Ectodermal cell (in vitro differentiated cells): ENCODE measurements at regions not wholly inside any gene's neighbourhood (a gene's known extent, or its start where the extent isn't known, plus 50 kb on each side); places are given as distances from the start of the nearest gene placed in this dataset.

Experiments used
- H3K27ac ChIP-seq: 2 replicates; pipeline ENCODE4 v1.7.0; 2013; ENCODE audit warnings: mild to moderate bottlenecking, low read depth, low read length; ENCODE audit not compliant: insufficient read depth, poor library complexity, severe bottlenecking
- H3K27me3 ChIP-seq: 2 replicates; pipeline ENCODE4 v1.7.0; 2013; ENCODE audit warnings: mild to moderate bottlenecking, low read length; ENCODE audit not compliant: insufficient read depth, control insufficient read depth, poor library complexity, severe bottlenecking
- H3K36me3 ChIP-seq: one replicate; pipeline ENCODE4 v1.7.0; 2013; ENCODE audit warnings: low read length; ENCODE audit not compliant: control insufficient read depth, insufficient read depth
- H3K4me1 ChIP-seq: one replicate; pipeline ENCODE4 v1.7.0; 2013; ENCODE audit warnings: low read length; ENCODE audit not compliant: control insufficient read depth, insufficient read depth
- H3K4me3 ChIP-seq: 2 replicates; pipeline ENCODE4 v1.7.0; 2013; ENCODE audit warnings: low read depth, low read length, control low read depth; ENCODE audit not compliant: insufficient read depth
- H3K9me3 ChIP-seq: 2 replicates; pipeline ENCODE4 v1.7.0; 2013; ENCODE audit warnings: mild to moderate bottlenecking, low read length, moderate library complexity; ENCODE audit not compliant: control insufficient read depth
- WGBS, 2 experiments: methylation state at CpG; one replicate each; pipeline ENCODE4 v1.1.7; 2013; ENCODE audit warnings: missing lambda C conversion rate in 2 of 2; 5-methylcytosine and 5-hydroxymethylcytosine counted together

DNA sequence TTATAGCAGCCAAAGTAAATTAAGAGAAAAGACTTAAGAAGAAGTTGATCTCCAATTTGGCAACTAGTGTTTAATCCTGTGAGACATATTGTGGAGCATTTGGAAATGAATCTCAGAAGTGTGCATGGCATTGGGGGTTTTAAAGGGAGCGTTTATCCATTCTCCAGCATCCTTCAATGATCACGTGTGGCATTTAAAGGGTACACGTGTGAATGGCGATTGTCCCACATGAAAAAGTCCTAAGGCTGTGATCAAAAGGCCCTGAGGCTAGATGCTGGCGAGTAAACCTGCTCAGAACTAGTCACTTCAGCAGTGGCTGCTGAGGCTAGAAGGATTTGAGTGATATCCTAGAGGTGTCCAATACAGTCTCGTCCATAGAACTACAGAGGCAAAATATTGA lies 315.6 kb upstream of the CDH9 start:
- Histone ChIP-seq H3K36me3 (no peaks in the 10 kb centered on the region), H3K9me3 (no peaks in the 10 kb centered on the region), H3K4me3 (no peak overlapping the region), H3K27me3 (no peaks in the 10 kb centered on the region), H3K27ac (no peak overlapping the region), H3K4me1 (no peaks in the 10 kb centered on the region)
- whole genome bisulfite sequencing, 2 experiments, result 95 to 96% methylated on average over 6 of the region's 6 CpGs

DNA sequence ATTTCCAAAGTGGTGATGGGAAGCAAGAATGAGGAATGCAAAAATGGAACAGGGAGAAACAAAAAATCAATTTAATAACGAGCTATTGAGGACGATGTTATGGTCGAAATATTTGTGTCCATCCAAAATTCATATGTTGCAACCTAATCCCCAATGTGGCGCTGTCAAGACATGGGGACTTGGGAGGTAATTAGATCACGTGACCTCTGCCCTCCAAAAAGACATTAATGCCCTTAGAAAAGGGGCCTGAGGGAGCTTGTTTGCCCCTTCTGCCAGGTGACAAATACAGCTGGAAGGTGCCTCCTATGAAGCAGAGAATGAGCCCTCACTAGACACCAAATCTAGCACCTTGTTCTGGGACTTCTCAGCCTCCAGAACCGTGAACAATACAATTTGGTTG lies 315.2 kb upstream of the CDH9 start:
- Histone ChIP-seq H3K27me3 (no peaks in the 10 kb centered on the region), H3K4me3 (no peak overlapping the region), H3K36me3 (no peaks in the 10 kb centered on the region), H3K9me3 (no peaks in the 10 kb centered on the region), H3K27ac (no peak overlapping the region), H3K4me1 (no peaks in the 10 kb centered on the region)
- WGBS, 2 experiments, result 94 to 95% methylated on average over 5 to 6 of the region's 6 CpGs

DNA sequence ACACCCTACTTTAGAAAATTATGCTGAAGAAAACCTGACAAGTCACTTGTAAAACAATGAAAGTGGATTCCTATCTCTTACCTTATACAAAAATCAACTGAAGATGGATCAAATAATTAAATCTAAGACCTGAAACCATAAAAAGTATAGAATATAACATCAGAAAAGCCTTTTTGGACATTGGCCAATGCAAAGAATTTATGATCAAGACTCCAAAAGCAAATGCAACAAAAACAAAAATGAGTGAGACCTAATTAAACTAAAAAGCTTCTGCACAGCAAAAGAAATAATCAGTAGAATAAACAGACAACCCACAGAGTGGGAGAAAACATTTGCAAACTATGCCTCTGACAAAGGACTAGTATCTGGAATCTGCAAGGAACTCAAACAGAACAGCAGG lies 303.0 kb upstream of the CDH9 start:
- Histone ChIP-seq H3K4me3 (no peak overlapping the region), H3K9me3 (no peaks in the 10 kb centered on the region), H3K27me3 (no peaks in the 10 kb centered on the region), H3K4me1 (no peaks in the 10 kb centered on the region), H3K27ac (no peak overlapping the region), H3K36me3 (no peaks in the 10 kb centered on the region)

DNA sequence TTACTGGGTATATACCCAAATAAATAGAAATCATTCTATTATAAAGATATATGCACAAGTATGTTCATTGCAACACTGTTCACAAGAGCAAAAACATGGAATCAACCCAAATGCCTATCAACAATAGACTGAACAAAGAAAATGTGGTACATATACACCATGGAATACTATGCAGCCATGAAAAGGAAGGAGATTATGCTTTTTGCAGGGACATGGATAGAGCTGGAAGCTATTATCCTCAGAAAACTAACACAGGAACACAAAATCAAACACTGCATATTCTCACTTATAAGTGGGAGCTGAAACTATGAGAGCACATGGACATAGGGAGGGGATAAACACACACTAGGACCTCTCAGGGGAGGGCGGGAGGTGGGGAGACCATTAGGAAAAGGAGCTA lies 298.4 kb upstream of the CDH9 start:
- H3K9me3 ChIP-seq, result no peaks in the 10 kb centered on the region
- H3K27ac ChIP-seq, result no peak overlapping the region
- no peaks in the 10 kb centered on the region for H3K36me3 ChIP-seq
- no peak overlapping the region for H3K4me3 ChIP-seq
- H3K27me3 ChIP-seq, result no peaks in the 10 kb centered on the region
- no peaks in the 10 kb centered on the region for H3K4me1 ChIP-seq
- WGBS, 2 experiments, result 83 to 89% methylated on average over 1 of the region's 1 CpG

DNA sequence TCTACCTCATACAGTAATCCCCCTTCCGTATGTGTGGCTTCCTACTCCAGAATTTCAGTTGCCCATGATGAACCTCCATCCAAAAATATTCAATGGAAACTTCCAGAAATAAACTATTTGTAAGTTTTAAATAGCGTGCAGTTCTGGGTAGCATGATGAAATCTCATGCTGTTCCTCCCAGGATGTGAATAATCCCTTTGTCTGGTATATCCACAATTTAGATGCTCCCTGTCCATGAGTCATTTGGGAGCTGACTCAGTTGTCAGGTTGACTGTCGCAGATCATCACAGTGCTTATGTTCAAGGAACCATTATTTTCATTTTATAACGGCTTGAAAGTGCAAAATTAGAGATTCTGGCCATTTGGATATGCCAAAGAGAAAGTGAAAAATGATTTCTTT lies 290.1 kb upstream of the CDH9 start:
- H3K36me3 ChIP-seq, result no peaks in the 10 kb centered on the region
- no peaks in the 10 kb centered on the region for H3K9me3 ChIP-seq
- no peaks in the 10 kb centered on the region for H3K4me1 ChIP-seq
- no peak overlapping the region for H3K4me3 ChIP-seq
- WGBS, 2 experiments, result 92 to 95% methylated on average over 4 of the region's 4 CpGs
- H3K27ac ChIP-seq, result no peak overlapping the region
- no peaks in the 10 kb centered on the region for H3K27me3 ChIP-seq

DNA sequence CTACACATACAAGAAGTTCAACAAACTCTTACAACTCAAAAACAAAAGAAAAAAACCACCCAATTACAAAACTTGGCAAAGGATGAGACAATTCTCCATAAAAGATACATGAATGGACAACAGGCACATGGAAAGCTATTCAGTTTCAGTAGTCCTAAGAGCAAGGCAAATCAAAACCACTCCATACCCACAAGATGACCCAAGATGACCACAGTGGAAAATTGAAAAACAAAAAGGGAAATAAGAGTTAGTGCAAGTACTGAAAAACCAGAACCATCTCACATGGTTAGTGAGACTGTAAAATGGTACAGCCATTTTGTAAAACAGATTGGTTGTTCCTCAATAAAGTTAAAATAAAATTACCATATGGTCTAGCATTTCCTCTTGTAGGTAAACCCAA lies 287.1 kb upstream of the CDH9 start:
- Histone ChIP-seq H3K27ac (no peak overlapping the region), H3K9me3 (no peaks in the 10 kb centered on the region), H3K27me3 (no peaks in the 10 kb centered on the region), H3K36me3 (no peaks in the 10 kb centered on the region), H3K4me1 (no peaks in the 10 kb centered on the region), H3K4me3 (no peak overlapping the region)

DNA sequence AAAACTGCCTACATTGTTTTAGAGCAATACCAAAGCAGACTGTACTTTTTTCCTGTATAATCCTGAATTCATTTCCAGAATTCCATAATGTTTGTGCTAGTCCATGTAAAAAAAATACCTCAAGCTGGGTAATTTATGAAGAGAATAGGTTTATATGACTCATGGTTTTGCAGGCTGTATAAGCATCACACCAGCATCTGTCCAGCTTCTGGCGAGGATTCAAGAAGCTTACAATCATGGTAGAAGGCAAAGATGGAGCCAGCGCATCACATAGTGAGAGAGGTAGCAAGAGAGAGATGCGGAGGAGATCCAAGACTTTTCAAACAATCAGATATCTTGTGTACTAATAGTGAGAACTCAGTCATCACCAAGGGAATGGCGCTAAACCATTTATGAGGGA lies 280.3 kb upstream of the CDH9 start:
- H3K27ac ChIP-seq, result no peak overlapping the region

DNA sequence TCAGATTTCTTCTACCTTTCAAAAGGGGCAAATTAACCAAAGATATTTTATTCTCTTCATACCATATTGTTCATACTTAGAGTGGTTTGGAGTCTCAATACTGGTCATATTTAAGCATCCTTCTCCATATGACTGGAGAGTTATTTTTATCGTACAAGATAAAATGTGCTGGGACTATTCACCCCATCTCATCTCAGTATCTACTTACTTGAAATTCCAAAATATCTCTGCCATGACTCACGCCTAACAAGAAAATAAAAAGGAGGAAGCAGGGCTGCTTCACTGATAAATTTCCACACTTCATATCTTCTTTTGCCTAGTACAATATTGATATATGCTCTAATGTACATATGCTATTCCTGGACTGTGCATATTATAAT lies 277.9 kb upstream of the CDH9 start:
- no peak overlapping the region for H3K4me3 ChIP-seq
- no peaks in the 10 kb centered on the region for H3K36me3 ChIP-seq
- 93 to 100% methylated on average over 2 of the region's 2 CpGs for WGBS, 2 experiments
- H3K4me1 ChIP-seq, result peaks cover 6% of the 10 kb centered on the region
- H3K27ac ChIP-seq, result no peak overlapping the region
- H3K27me3 ChIP-seq, result no peaks in the 10 kb centered on the region
- no peaks in the 10 kb centered on the region for H3K9me3 ChIP-seq

More for the DNA sequence above, 280.3 kb upstream of the CDH9 start:
- Histone ChIP-seq H3K4me1 (peaks cover 6% of the 10 kb centered on the region), H3K4me3 (no peak overlapping the region), H3K36me3 (no peaks in the 10 kb centered on the region), H3K9me3 (no peaks in the 10 kb centered on the region), H3K27me3 (no peaks in the 10 kb centered on the region)
- WGBS, 2 experiments, result 91 to 93% methylated on average over 4 of the region's 4 CpGs

DNA sequence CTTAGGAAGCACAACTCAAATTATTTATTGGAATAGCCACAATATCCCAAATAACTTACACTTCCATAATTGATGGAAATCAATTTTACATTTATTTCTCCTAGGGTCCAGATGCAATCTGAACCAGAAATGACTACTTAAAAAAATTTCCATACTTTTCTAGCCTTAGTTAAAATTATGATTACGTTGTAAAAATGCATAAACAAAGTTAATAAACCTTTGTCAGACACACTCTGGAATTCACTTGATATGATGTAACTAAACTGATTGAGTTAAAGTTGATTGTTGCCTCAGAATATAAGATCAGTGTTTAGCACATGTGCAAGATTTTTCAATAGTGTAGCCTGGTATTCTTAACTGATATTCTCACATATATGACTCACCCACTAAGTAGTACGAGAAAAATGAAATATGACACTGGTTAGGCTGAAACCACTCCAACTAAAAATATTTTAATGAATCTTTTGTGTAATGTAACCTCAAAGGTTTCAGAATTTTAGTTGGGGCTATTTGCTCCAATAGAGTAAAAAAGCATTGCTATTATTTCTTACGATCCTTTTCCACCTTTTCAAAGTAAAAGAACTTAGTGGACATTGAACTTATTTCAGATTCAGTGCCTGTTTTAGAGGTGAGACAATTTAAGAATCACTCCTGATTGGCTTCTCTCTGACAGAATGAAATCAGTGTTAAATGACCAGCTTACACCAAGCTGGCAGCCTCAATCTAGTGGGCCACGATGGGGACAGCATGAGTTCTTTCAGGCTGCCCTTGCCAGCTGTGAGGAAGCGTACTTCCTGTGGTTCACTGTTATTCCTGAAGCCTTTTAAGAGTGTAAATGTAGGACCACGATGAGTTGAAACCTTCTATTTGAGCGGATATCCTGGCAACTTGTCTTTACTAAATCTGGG lies 277.2 kb upstream of the CDH9 start:
- Histone ChIP-seq H3K27me3 (no peaks in the 10 kb centered on the region), H3K4me3 (no peak overlapping the region), H3K27ac (no peak overlapping the region), H3K9me3 (no peaks in the 10 kb centered on the region), H3K4me1 (peaks cover 6% of the 10 kb centered on the region), H3K36me3 (no peaks in the 10 kb centered on the region)
- WGBS, 2 experiments, result 27% methylated on average over 5 to 6 of the region's 7 CpGs

DNA sequence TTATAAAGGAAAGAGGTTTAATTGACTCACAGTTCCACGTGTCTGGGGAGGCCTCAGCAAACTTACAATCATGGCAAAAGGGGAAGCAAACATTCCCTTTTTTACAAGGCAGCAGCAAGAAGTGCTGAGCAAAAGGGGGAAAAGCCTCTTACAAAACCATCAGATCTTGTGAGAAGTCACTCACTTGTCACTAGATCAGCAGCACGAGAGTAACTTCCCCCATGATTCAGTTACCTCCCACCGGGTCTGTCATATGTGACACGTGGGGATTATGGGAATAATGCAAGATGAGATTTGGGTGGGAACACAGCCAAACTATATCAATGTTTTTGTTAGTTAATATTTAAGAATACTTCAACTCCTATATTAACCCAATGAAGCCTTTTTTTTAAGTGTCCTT lies 275.2 kb upstream of the CDH9 start:
- no peak overlapping the region for H3K27ac ChIP-seq
- H3K4me1 ChIP-seq, result peaks cover 6% of the 10 kb centered on the region
- H3K9me3 ChIP-seq, result no peaks in the 10 kb centered on the region
- no peaks in the 10 kb centered on the region for H3K27me3 ChIP-seq
- 44 to 71% methylated on average over 1 to 2 of the region's 4 CpGs for WGBS, 2 experiments
- no peak overlapping the region for H3K4me3 ChIP-seq
- H3K36me3 ChIP-seq, result no peaks in the 10 kb centered on the region
